ENCODE measurements at regions not wholly inside any gene's neighbourhood (a gene's known extent, or its start where the extent isn't known, plus 50 kb on each side); places are given as distances from the start of the nearest gene placed in this dataset.

GRCh38 chr16:19948186-19949104 lies 63.8 kb upstream of the GPRC5B start:
- Histone ChIP-seq H3K36me3 (no peaks in the 10 kb centered on the region), H3K4me1 (no peaks in the 10 kb centered on the region), H3K9me3 (no peaks in the 10 kb centered on the region), H3K27me3 (no peaks in the 10 kb centered on the region), H3K4me3 (no peak overlapping the region), H3K27ac (no peak overlapping the region)
- no peak for TF ChIP-seq CTCF (IDR thresholded peaks at IDR 0.05)
- no peak for DNase-seq (ENCODE audit: low spot score)

GRCh38 chr16:19945934-19946333 lies 61.3 kb upstream of the GPRC5B start:
- Histone ChIP-seq H3K9me3 (no peaks in the 10 kb centered on the region), H3K4me1 (no peaks in the 10 kb centered on the region), H3K36me3 (no peaks in the 10 kb centered on the region), H3K27me3 (no peaks in the 10 kb centered on the region), H3K27ac (no peak overlapping the region), H3K4me3 (no peak overlapping the region)
- no peak for TF ChIP-seq CTCF (IDR thresholded peaks at IDR 0.05)
- no peak for DNase-seq (ENCODE audit: low spot score)

- no peak overlapping the region for H3K27ac ChIP-seq
- no peaks in the 10 kb centered on the region for H3K4me1 ChIP-seq
- no peak overlapping the region for H3K4me3 ChIP-seq
- no peak for TF ChIP-seq CTCF (IDR thresholded peaks at IDR 0.05)
- no peaks in the 10 kb centered on the region for H3K27me3 ChIP-seq
- no peaks in the 10 kb centered on the region for H3K9me3 ChIP-seq
- no peaks in the 10 kb centered on the region for H3K36me3 ChIP-seq
- no peak for DNase-seq (ENCODE audit: low spot score)
Observed at GRCh38 chr16:19940195-19940594, 55.5 kb upstream of the GPRC5B start.

- TF ChIP-seq CTCF (IDR thresholded peaks at IDR 0.05) = no peak
- no peaks in the 10 kb centered on the region for H3K9me3 ChIP-seq
- no peaks in the 10 kb centered on the region for H3K4me1 ChIP-seq
- DNase-seq (ENCODE audit: low spot score) = no peak
- H3K27me3 ChIP-seq = no peaks in the 10 kb centered on the region
- no peaks in the 10 kb centered on the region for H3K36me3 ChIP-seq
- H3K4me3 ChIP-seq = no peak overlapping the region
- no peak overlapping the region for H3K27ac ChIP-seq
Observed at GRCh38 chr16:19939553-19939952, 54.9 kb upstream of the GPRC5B start.

GRCh38 chr16:19938536-19938935 lies 53.9 kb upstream of the GPRC5B start:
- no peak overlapping the region for H3K4me3 ChIP-seq
- TF ChIP-seq CTCF (IDR thresholded peaks at IDR 0.05) = no peak
- no peaks in the 10 kb centered on the region for H3K27me3 ChIP-seq
- H3K4me1 ChIP-seq = no peaks in the 10 kb centered on the region
- no peak overlapping the region for H3K27ac ChIP-seq
- H3K36me3 ChIP-seq = no peaks in the 10 kb centered on the region
- H3K9me3 ChIP-seq = no peaks in the 10 kb centered on the region
- DNase-seq (ENCODE audit: low spot score) = no peak

- Histone ChIP-seq H3K4me1 (no peaks in the 10 kb centered on the region), H3K36me3 (no peaks in the 10 kb centered on the region), H3K9me3 (no peaks in the 10 kb centered on the region), H3K27me3 (no peaks in the 10 kb centered on the region), H3K4me3 (no peak overlapping the region), H3K27ac (no peak overlapping the region)
- DNase-seq (ENCODE audit: low spot score) = no peak
- TF ChIP-seq CTCF (IDR thresholded peaks at IDR 0.05) = no peak
Observed at GRCh38 chr16:19936441-19936840, 51.8 kb upstream of the GPRC5B start.

Measured in right atrium auricular region (tissue), 2 donors.